Liver (tissue), 7 donors: ENCODE measurements at regions not wholly inside any gene's neighbourhood (a gene's known extent, or its start where the extent isn't known, plus 50 kb on each side); places are given as distances from the start of the nearest gene placed in this dataset.

Source experiments
- DNase-seq: peaks from one replicate; pipeline ENCODE4 v3.0.0-alpha.2; 2017; ENCODE audit warnings: low spot score
- H3K27ac ChIP-seq, 2 donors: one replicate each; pipeline ENCODE4 v1.7.0; 2013; ENCODE audit warnings: inconsistent platforms in 2 of 2, low read length in 2 of 2, control low read depth in 1 of 2, low read depth in 1 of 2, mild to moderate bottlenecking in 1 of 2
- H3K27me3 ChIP-seq, 4 donors: one replicate each; pipeline versions ENCODE4 v1.6.1 to v1.7.0; 2013; ENCODE audit warnings: low read length in 3 of 4, inconsistent platforms in 1 of 4, mild to moderate bottlenecking in 1 of 4, moderate library complexity in 1 of 4; ENCODE audit not compliant: control insufficient read depth in 4 of 4, insufficient read depth in 4 of 4
- H3K36me3 ChIP-seq, 4 donors: one replicate each; pipeline versions ENCODE4 v1.6.1 to v1.7.0; 2013; ENCODE audit warnings: low read length in 3 of 4, mild to moderate bottlenecking in 3 of 4, low read depth in 1 of 4, moderate library complexity in 1 of 4; ENCODE audit not compliant: control insufficient read depth in 4 of 4, insufficient read depth in 3 of 4
- H3K4me1 ChIP-seq, 4 donors: one replicate each; pipeline versions ENCODE4 v1.6.1 to v1.7.0; 2013; ENCODE audit warnings: low read length in 3 of 4, mild to moderate bottlenecking in 3 of 4, moderate library complexity in 1 of 4; ENCODE audit not compliant: control insufficient read depth in 4 of 4, insufficient read depth in 4 of 4
- H3K4me3 ChIP-seq, 3 donors: one replicate each; pipeline versions ENCODE4 v1.6.1 to v1.7.0; 2013; ENCODE audit warnings: low read length in 3 of 3, control low read depth in 1 of 3, low read depth in 1 of 3, mild to moderate bottlenecking in 1 of 3
- H3K9ac ChIP-seq, 2 donors: one replicate each; pipeline ENCODE4 v1.7.0; 2013; ENCODE audit warnings: low read length in 2 of 2, mild to moderate bottlenecking in 2 of 2, moderate library complexity in 2 of 2, control low read depth in 1 of 2, low read depth in 1 of 2
- H3K9me3 ChIP-seq, 4 donors: one replicate each; pipeline versions ENCODE4 v1.6.1 to v1.7.0; 2013; ENCODE audit warnings: low read length in 3 of 4; ENCODE audit not compliant: control insufficient read depth in 4 of 4
- EGR1 ChIP-seq, 2 donors: IDR thresholded peaks; 2 replicates each; pipeline ENCODE4 v1.6.1; 2016 to 2018; ENCODE audit warnings: antibody characterized with exemption in 2 of 2, low read depth in 2 of 2
- FOXA1 ChIP-seq: IDR thresholded peaks from 2 replicates; pipeline ENCODE4 v1.6.1; 2016; ENCODE audit warnings: antibody characterized with exemption
- FOXA2 ChIP-seq: IDR thresholded peaks from 2 replicates; pipeline ENCODE4 v1.6.1; 2016; ENCODE audit warnings: antibody characterized with exemption
- GABPA ChIP-seq, 2 donors: IDR thresholded peaks in 1 of 2; conservative IDR thresholded peaks in 1 of 2; 2 replicates each; pipeline ENCODE4 v1.6.1; 2016; ENCODE audit warnings: antibody characterized with exemption in 2 of 2, mild to moderate bottlenecking in 1 of 2, moderate library complexity in 1 of 2
- HNF4A ChIP-seq, 2 donors: conservative IDR thresholded peaks; 2 replicates each; pipeline ENCODE4 v1.6.1; 2016; ENCODE audit warnings: antibody characterized with exemption in 2 of 2, mild to moderate bottlenecking in 2 of 2
- HNF4G ChIP-seq: IDR thresholded peaks from 2 replicates; pipeline ENCODE4 v1.6.1; 2016; ENCODE audit warnings: antibody characterized with exemption
- JUND ChIP-seq, 2 donors: IDR thresholded peaks; 2 replicates each; pipeline ENCODE4 v1.6.1; 2016; ENCODE audit warnings: antibody characterized with exemption in 2 of 2
- MAX ChIP-seq: IDR thresholded peaks from 2 replicates; pipeline ENCODE4 v1.6.1; 2016; ENCODE audit warnings: antibody characterized with exemption
- RAD21 ChIP-seq, 2 donors: IDR thresholded peaks; 2 replicates each; pipeline ENCODE4 v1.6.1; 2016; ENCODE audit warnings: antibody characterized with exemption in 2 of 2, mild to moderate bottlenecking in 2 of 2
- RXRA ChIP-seq, 2 donors: IDR thresholded peaks; 2 replicates each; pipeline ENCODE4 v1.6.1; 2017 to 2018; ENCODE audit warnings: antibody characterized with exemption in 2 of 2, mild to moderate bottlenecking in 1 of 2
- SP1 ChIP-seq: IDR thresholded peaks from 2 replicates; pipeline ENCODE4 v1.6.1; 2018; ENCODE audit warnings: antibody characterized with exemption, mild to moderate bottlenecking
- TAF1 ChIP-seq: conservative IDR thresholded peaks from 2 replicates; pipeline ENCODE4 v1.6.1; 2016; ENCODE audit warnings: antibody characterized with exemption, mild to moderate bottlenecking
- YY1 ChIP-seq: IDR thresholded peaks from 2 replicates; pipeline ENCODE4 v1.6.1; 2016; ENCODE audit warnings: antibody characterized with exemption, mild to moderate bottlenecking
- ZBTB33 ChIP-seq: IDR thresholded peaks from 2 replicates; pipeline ENCODE4 v1.6.1; 2016; ENCODE audit warnings: antibody characterized with exemption
- WGBS: extraction: QIAGEN DNeasy Blood & Tissue Kit; methylation state at CpG from one replicate; pipeline ENCODE4 v1.1.7; 2013; 5-methylcytosine and 5-hydroxymethylcytosine counted together
- TF ChIP-seq, protein P1 (sequence below): IDR thresholded peaks from 2 replicates; pipeline ENCODE4 v1.6.1; 2016; ENCODE audit warnings: antibody characterized with exemption
- TF ChIP-seq, protein P2 (sequence below): IDR thresholded peaks from 2 replicates; pipeline ENCODE4 v1.6.1; 2016; ENCODE audit warnings: antibody characterized with exemption, mild to moderate bottlenecking
- donor health status: healthy.
- donor health status: healthy.
- donor health status: healthy.
- donor health status: healthy.

DNA sequence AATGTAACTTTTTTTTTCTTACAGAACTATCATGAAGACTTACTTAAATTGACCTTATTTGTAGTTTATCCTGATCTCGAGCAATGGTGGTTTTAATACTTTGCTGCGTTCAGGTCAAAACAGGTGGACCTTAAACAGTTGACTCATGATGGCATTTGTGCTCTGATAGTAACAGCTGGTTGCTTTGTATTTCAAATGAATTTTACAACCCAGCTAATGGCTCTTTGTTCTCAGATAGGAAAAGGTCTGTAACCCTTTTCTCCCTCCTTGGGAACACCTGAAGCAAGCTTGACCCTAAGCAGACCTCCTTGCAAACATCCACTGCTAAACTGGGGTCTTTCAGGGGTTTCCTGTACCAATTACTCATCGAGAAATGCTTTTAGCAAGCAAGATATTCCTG, 79.2 kb downstream of the F11 start:
- WGBS: 45% methylated on average over 3 of the region's 3 CpGs
- H3K4me3 ChIP-seq: no peak overlapping the region
- no peaks in the 10 kb centered on the region for H3K9me3 ChIP-seq
- DNase-seq: no peak
- no peak overlapping the region for H3K27ac ChIP-seq
- H3K27me3 ChIP-seq: no peaks in the 10 kb centered on the region
- H3K4me1 ChIP-seq: no peaks in the 10 kb centered on the region
- H3K36me3 ChIP-seq: no peaks in the 10 kb centered on the region
- no peak overlapping the region for H3K9ac ChIP-seq
- TF ChIP-seq EGR1 (IDR thresholded peaks at IDR 0.05; ENCODE audit: low read depth in 2 of 2): no peak
- TF ChIP-seq MAX: no peak
- TF ChIP-seq TAF1: no peak
- TF ChIP-seq HNF4A (conservative IDR thresholded peaks at IDR 0.05): no peak

DNA sequence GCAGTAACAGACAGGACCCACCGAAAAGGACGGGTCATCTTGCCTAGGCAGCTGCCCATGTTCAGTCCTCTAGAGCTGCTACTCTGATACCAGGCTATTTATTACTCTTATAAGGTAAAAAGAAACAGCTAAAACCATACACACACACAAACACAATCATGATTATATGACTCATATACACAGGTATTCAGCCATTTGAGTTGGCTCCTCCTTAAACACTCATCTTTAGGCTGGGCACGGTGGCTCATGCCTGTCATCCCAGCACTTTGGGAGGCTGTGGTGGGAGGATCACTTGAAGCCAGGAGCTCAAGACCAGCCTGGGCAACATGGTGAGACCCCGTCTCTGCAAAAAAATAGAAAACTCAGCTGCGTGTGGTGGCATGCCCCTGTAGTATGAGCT, 76.6 kb downstream of the F11 start:
- Histone ChIP-seq H3K9ac (no peak overlapping the region), H3K27me3 (no peaks in the 10 kb centered on the region), H3K4me3 (no peak overlapping the region), H3K9me3 (no peaks in the 10 kb centered on the region), H3K27ac (no peak overlapping the region), H3K4me1 (no peaks in the 10 kb centered on the region), H3K36me3 (no peaks in the 10 kb centered on the region)
- TF ChIP-seq SP1 (no peak), ZBTB33 (no peak), TAF1 (no peak), RXRA (IDR thresholded peaks at IDR 0.05) (no peak), HNF4G (no peak), FOXA1 (no peak), JUND (IDR thresholded peaks at IDR 0.05) (no peak), YY1 (no peak), EGR1 (IDR thresholded peaks at IDR 0.05; ENCODE audit: low read depth in 2 of 2) (no peak), FOXA2 (no peak), HNF4A (conservative IDR thresholded peaks at IDR 0.05) (no peak), GABPA (IDR thresholded peaks at IDR 0.05 in 1 of 2, conservative IDR thresholded peaks at IDR 0.05 in 1 of 2) (no peak), RAD21 (IDR thresholded peaks at IDR 0.05) (no peak)
- TF ChIP-seq, protein P1, sequence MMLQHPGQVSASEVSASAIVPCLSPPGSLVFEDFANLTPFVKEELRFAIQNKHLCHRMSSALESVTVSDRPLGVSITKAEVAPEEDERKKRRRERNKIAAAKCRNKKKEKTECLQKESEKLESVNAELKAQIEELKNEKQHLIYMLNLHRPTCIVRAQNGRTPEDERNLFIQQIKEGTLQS: no peak
- TF ChIP-seq, protein P2, sequence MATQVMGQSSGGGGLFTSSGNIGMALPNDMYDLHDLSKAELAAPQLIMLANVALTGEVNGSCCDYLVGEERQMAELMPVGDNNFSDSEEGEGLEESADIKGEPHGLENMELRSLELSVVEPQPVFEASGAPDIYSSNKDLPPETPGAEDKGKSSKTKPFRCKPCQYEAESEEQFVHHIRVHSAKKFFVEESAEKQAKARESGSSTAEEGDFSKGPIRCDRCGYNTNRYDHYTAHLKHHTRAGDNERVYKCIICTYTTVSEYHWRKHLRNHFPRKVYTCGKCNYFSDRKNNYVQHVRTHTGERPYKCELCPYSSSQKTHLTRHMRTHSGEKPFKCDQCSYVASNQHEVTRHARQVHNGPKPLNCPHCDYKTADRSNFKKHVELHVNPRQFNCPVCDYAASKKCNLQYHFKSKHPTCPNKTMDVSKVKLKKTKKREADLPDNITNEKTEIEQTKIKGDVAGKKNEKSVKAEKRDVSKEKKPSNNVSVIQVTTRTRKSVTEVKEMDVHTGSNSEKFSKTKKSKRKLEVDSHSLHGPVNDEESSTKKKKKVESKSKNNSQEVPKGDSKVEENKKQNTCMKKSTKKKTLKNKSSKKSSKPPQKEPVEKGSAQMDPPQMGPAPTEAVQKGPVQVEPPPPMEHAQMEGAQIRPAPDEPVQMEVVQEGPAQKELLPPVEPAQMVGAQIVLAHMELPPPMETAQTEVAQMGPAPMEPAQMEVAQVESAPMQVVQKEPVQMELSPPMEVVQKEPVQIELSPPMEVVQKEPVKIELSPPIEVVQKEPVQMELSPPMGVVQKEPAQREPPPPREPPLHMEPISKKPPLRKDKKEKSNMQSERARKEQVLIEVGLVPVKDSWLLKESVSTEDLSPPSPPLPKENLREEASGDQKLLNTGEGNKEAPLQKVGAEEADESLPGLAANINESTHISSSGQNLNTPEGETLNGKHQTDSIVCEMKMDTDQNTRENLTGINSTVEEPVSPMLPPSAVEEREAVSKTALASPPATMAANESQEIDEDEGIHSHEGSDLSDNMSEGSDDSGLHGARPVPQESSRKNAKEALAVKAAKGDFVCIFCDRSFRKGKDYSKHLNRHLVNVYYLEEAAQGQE: no peak
- 88% methylated on average over 5 of the region's 5 CpGs for WGBS
- DNase-seq: no peak
